A673 (cell line): ENCODE measurements at regions not wholly inside any gene's neighbourhood (a gene's known extent, or its start where the extent isn't known, plus 50 kb on each side); places are given as distances from the start of the nearest gene placed in this dataset.

ENCODE experiments used
- BruUV-seq: library from RNA; stranded (reverse); fragments of 400-500 nt; replicated peaks from 2 replicates; lab custom pipeline; 2021; lab: Mats Ljungman, UMichigan
- CTCF ChIA-PET: fragments of 300-600 bp; sonication (Branson Sonifier 250); formaldehyde crosslinking; loops from one replicate; lab custom pipeline; 2022; ENCODE audit warnings: antibody characterized with exemption; lab: Charles Lee
- POLR2A ChIA-PET: fragments of 300-600 bp; sonication (Branson Sonifier 250); formaldehyde crosslinking; loops from one replicate; lab custom pipeline; 2022; ENCODE audit warnings: antibody characterized with exemption; ENCODE audit not compliant: low non-redundant PET; lab: Charles Lee
- DNase-seq: peaks from one replicate; pipeline ENCODE4 v3.0.0-alpha.2; 2015; ENCODE audit warnings: low spot score
- H3K27ac ChIP-seq: fragments of 200-600 bp; sonication (generic); 2 replicates; pipeline ENCODE4 v1.5.1; 2016; ENCODE audit warnings: mixed run types, low read depth, mild to moderate bottlenecking, mixed read lengths, antibody characterized with exemption, low read length; ENCODE audit not compliant: poor library complexity, severe bottlenecking
- H3K27me3 ChIP-seq: fragments of 200-600 bp; sonication (generic); replicated peaks from 2 replicates; pipeline ENCODE4 v1.6.1; 2017; ENCODE audit warnings: mixed run types, low read depth, mild to moderate bottlenecking, mixed read lengths, antibody characterized with exemption, low read length; ENCODE audit not compliant: insufficient read depth, poor library complexity
- H3K36me3 ChIP-seq: fragments of 200-600 bp; sonication (generic); 2 replicates; pipeline ENCODE4 v1.6.1; 2016; ENCODE audit warnings: mixed run types, mild to moderate bottlenecking, mixed read lengths, antibody characterized with exemption, low read length; ENCODE audit not compliant: insufficient read depth, poor library complexity, severe bottlenecking
- H3K4me1 ChIP-seq: fragments of 200-600 bp; sonication (generic); 2 replicates; pipeline ENCODE4 v1.6.1; 2017; ENCODE audit warnings: mixed run types, mild to moderate bottlenecking, mixed read lengths, antibody characterized with exemption, low read length; ENCODE audit not compliant: insufficient read depth, poor library complexity, severe bottlenecking
- H3K4me3 ChIP-seq: fragments of 200-600 bp; sonication (generic); 2 replicates; pipeline ENCODE4 v1.5.1; 2016; ENCODE audit warnings: low read depth, mixed run types, mild to moderate bottlenecking, mixed read lengths, low read length; ENCODE audit not compliant: poor library complexity, severe bottlenecking
- H3K9me3 ChIP-seq: fragments of 200-600 bp; sonication (generic); 2 replicates; pipeline ENCODE4 v1.6.1; 2016; ENCODE audit warnings: mixed run types, low read depth, mild to moderate bottlenecking, mixed read lengths, antibody characterized with exemption, low read length; ENCODE audit not compliant: poor library complexity, severe bottlenecking
- CTCF ChIP-seq: fragments of 300-800, 200-600 bp; sonication (generic); conservative IDR thresholded peaks from 2 replicates; pipeline ENCODE4 v1.5.1; 2017; ENCODE audit warnings: low read depth, mild to moderate bottlenecking, antibody characterized with exemption, low read length, moderate library complexity, mixed read lengths
- EZH2 ChIP-seq: fragments of 200-600 bp; sonication (generic); IDR thresholded peaks from 2 replicates; pipeline ENCODE4 v1.6.1; 2017; ENCODE audit warnings: borderline replicate concordance, low read depth, mild to moderate bottlenecking, mixed read lengths, antibody characterized with exemption, low read length; ENCODE audit not compliant: poor library complexity, severe bottlenecking
- intact Hi-C: fragments of 100-400 bp; cut with micrococcal nuclease; formaldehyde crosslinking; loops from one replicate; pipeline ENCODE4 v1.10.0; 2022; ENCODE audit not compliant: unreplicated experiment

- TF ChIP-seq CTCF (no peak), EZH2 (no peak)
- POLR2A ChIA-PET: no interaction called here
- CTCF ChIA-PET: no interaction called here
- no TSS peak for BruUV-seq
- Histone ChIP-seq H3K27ac (no peak overlapping the region), H3K4me1 (no peaks in the 10 kb centered on the region), H3K36me3 (no peaks in the 10 kb centered on the region), H3K9me3 (no peaks in the 10 kb centered on the region), H3K27me3 (peaks cover 9% of the 10 kb centered on the region), H3K4me3 (no peak overlapping the region)
- no peak for DNase-seq
- intact Hi-C loops: no loop called here
Measured at GRCh38 chr1:29625084-29625420, 388.7 kb downstream of the PTPRU start.

- TF ChIP-seq EZH2: no peak
- no peak for TF ChIP-seq CTCF
- ChIA-PET CTCF (no interaction called here), POLR2A (no interaction called here)
- Histone ChIP-seq H3K27me3 (peaks cover 9% of the 10 kb centered on the region), H3K27ac (no peak overlapping the region), H3K4me3 (no peak overlapping the region), H3K4me1 (no peaks in the 10 kb centered on the region), H3K36me3 (no peaks in the 10 kb centered on the region), H3K9me3 (no peaks in the 10 kb centered on the region)
- no peak for DNase-seq
- BruUV-seq: no TSS peak
- intact Hi-C loops: no loop called here
Measured at GRCh38 chr1:29624320-29625083, 388.2 kb downstream of the PTPRU start.

- ChIA-PET CTCF (no interaction called here), POLR2A (no interaction called here)
- Histone ChIP-seq H3K9me3 (no peaks in the 10 kb centered on the region), H3K27ac (no peak overlapping the region), H3K27me3 (peaks cover 9% of the 10 kb centered on the region), H3K36me3 (no peaks in the 10 kb centered on the region), H3K4me3 (no peak overlapping the region), H3K4me1 (no peaks in the 10 kb centered on the region)
- no peak for DNase-seq
- intact Hi-C loops: no loop called here
- no TSS peak for BruUV-seq
- TF ChIP-seq EZH2 (no peak), CTCF (no peak)
Measured at GRCh38 chr1:29623501-29623900, 387.2 kb downstream of the PTPRU start.
